ENCODE measurements at regions not wholly inside any gene's neighbourhood (a gene's known extent, or its start where the extent isn't known, plus 50 kb on each side); places are given as distances from the start of the nearest gene placed in this dataset.

GRCh38 chr1:63223426-63223825 is 98.9 kb upstream of the FOXD3 start:
- Histone ChIP-seq H2AK5ac (ENCODE audit: low read depth, low read length) (no peak overlapping the region), H3K4ac (ENCODE audit: low read length) (no peak overlapping the region), H3K27ac (replicated peaks; ENCODE audit: low read length) (no peak overlapping the region), H3K27me3 (ENCODE audit: control insufficient read depth in 3 of 3, insufficient read depth in 3 of 3, low read depth in 1 of 3, low read length in 3 of 3) (no peaks in the 10 kb centered on the region), H4K8ac (ENCODE audit: low read depth, low read length) (no peak overlapping the region), H3K36me3 (replicated peaks in 1 of 2; ENCODE audit: control insufficient read depth in 2 of 2, insufficient read depth in 2 of 2, low read length in 2 of 2) (no peaks in the 10 kb centered on the region), H3K14ac (ENCODE audit: low read length) (no peak overlapping the region), H3K18ac (ENCODE audit: low read length) (no peak overlapping the region), H2AFZ (ENCODE audit: low read length) (no peak overlapping the region), H3K79me1 (ENCODE audit: low read depth, low read length) (no peaks in the 10 kb centered on the region), H3K9ac (ENCODE audit: low read depth, low read length, poor library complexity) (no peak overlapping the region), H3K23ac (ENCODE audit: low read depth, low read length, poor library complexity) (no peak overlapping the region), H3K4me1 (ENCODE audit: control insufficient read depth in 2 of 2, insufficient read depth in 1 of 2, low read depth in 1 of 2, low read length in 2 of 2) (no peaks in the 10 kb centered on the region), H2BK5ac (ENCODE audit: low read length) (no peak overlapping the region), H2BK12ac (ENCODE audit: low read length) (no peak overlapping the region), H3K4me3 (ENCODE audit: low read length in 2 of 2) (no peak overlapping the region), H2BK120ac (ENCODE audit: low read depth, low read length) (no peak overlapping the region), H3K9me3 (replicated peaks in 1 of 2; ENCODE audit: control insufficient read depth in 2 of 2, insufficient read depth in 1 of 2, low read depth in 1 of 2, low read length in 2 of 2) (no peaks in the 10 kb centered on the region), H4K91ac (ENCODE audit: low read depth, low read length, poor library complexity) (no peak overlapping the region), H3K4me2 (ENCODE audit: insufficient read depth, low read length, poor library complexity, severe bottlenecking) (no peak overlapping the region), H2BK15ac (ENCODE audit: low read length) (no peak overlapping the region)
- WGBS, 2 donors (ENCODE audit: extremely low coverage in 2 of 2, insufficient read length in 2 of 2, insufficient replicate concordance in 1 of 2) = no CpG with 5 or more reads among the region's 4 CpGs
- no peak for DNase-seq (ENCODE audit: low spot score)

GRCh38 chr1:63230722-63231121 is 91.6 kb upstream of the FOXD3 start:
- Histone ChIP-seq H3K9me3 (replicated peaks in 1 of 2; ENCODE audit: control insufficient read depth in 2 of 2, insufficient read depth in 1 of 2, low read depth in 1 of 2, low read length in 2 of 2) (no peaks in the 10 kb centered on the region), H3K4me2 (ENCODE audit: insufficient read depth, low read length, poor library complexity, severe bottlenecking) (no peak overlapping the region), H2BK12ac (ENCODE audit: low read length) (no peak overlapping the region), H3K36me3 (replicated peaks in 1 of 2; ENCODE audit: control insufficient read depth in 2 of 2, insufficient read depth in 2 of 2, low read length in 2 of 2) (no peaks in the 10 kb centered on the region), H3K79me1 (ENCODE audit: low read depth, low read length) (no peaks in the 10 kb centered on the region), H3K27ac (replicated peaks; ENCODE audit: low read length) (no peak overlapping the region), H3K9ac (ENCODE audit: low read depth, low read length, poor library complexity) (no peak overlapping the region), H4K91ac (ENCODE audit: low read depth, low read length, poor library complexity) (no peak overlapping the region), H2BK15ac (ENCODE audit: low read length) (no peak overlapping the region), H3K27me3 (ENCODE audit: control insufficient read depth in 3 of 3, insufficient read depth in 3 of 3, low read depth in 1 of 3, low read length in 3 of 3) (no peaks in the 10 kb centered on the region), H3K18ac (ENCODE audit: low read length) (no peak overlapping the region), H3K4ac (ENCODE audit: low read length) (no peak overlapping the region), H3K4me3 (ENCODE audit: low read length in 2 of 2) (no peak overlapping the region), H2BK5ac (ENCODE audit: low read length) (no peak overlapping the region), H3K23ac (ENCODE audit: low read depth, low read length, poor library complexity) (no peak overlapping the region), H4K8ac (ENCODE audit: low read depth, low read length) (no peak overlapping the region), H3K4me1 (ENCODE audit: control insufficient read depth in 2 of 2, insufficient read depth in 1 of 2, low read depth in 1 of 2, low read length in 2 of 2) (no peaks in the 10 kb centered on the region), H3K14ac (ENCODE audit: low read length) (no peak overlapping the region), H2AFZ (ENCODE audit: low read length) (no peak overlapping the region), H2BK120ac (ENCODE audit: low read depth, low read length) (no peak overlapping the region), H2AK5ac (ENCODE audit: low read depth, low read length) (no peak overlapping the region)
- no peak for DNase-seq (ENCODE audit: low spot score)
- WGBS, 2 donors (ENCODE audit: extremely low coverage in 2 of 2, insufficient read length in 2 of 2, insufficient replicate concordance in 1 of 2) = no CpG with 5 or more reads among the region's 3 CpGs

- H2BK120ac ChIP-seq (ENCODE audit: low read depth, low read length) = no peak overlapping the region
- H2BK15ac ChIP-seq (ENCODE audit: low read length) = no peak overlapping the region
- no peaks in the 10 kb centered on the region for H3K36me3 ChIP-seq (replicated peaks in 1 of 2; ENCODE audit: control insufficient read depth in 2 of 2, insufficient read depth in 2 of 2, low read length in 2 of 2)
- H3K79me1 ChIP-seq (ENCODE audit: low read depth, low read length) = no peaks in the 10 kb centered on the region
- no peaks in the 10 kb centered on the region for H3K27me3 ChIP-seq (ENCODE audit: control insufficient read depth in 3 of 3, insufficient read depth in 3 of 3, low read depth in 1 of 3, low read length in 3 of 3)
- H3K4ac ChIP-seq (ENCODE audit: low read length) = no peak overlapping the region
- no peak overlapping the region for H2BK5ac ChIP-seq (ENCODE audit: low read length)
- no peak overlapping the region for H3K9ac ChIP-seq (ENCODE audit: low read depth, low read length, poor library complexity)
- no peak overlapping the region for H3K4me2 ChIP-seq (ENCODE audit: insufficient read depth, low read length, poor library complexity, severe bottlenecking)
- H2BK12ac ChIP-seq (ENCODE audit: low read length) = no peak overlapping the region
- H4K8ac ChIP-seq (ENCODE audit: low read depth, low read length) = no peak overlapping the region
- no peak overlapping the region for H3K27ac ChIP-seq (replicated peaks; ENCODE audit: low read length)
- no CpG with 5 or more reads among the region's 1 CpG for WGBS, 2 donors (ENCODE audit: extremely low coverage in 2 of 2, insufficient read length in 2 of 2, insufficient replicate concordance in 1 of 2)
- no peaks in the 10 kb centered on the region for H3K4me1 ChIP-seq (ENCODE audit: control insufficient read depth in 2 of 2, insufficient read depth in 1 of 2, low read depth in 1 of 2, low read length in 2 of 2)
- no peak overlapping the region for H2AK5ac ChIP-seq (ENCODE audit: low read depth, low read length)
- H3K4me3 ChIP-seq (ENCODE audit: low read length in 2 of 2) = no peak overlapping the region
- no peak overlapping the region for H3K14ac ChIP-seq (ENCODE audit: low read length)
- no peak for DNase-seq (ENCODE audit: low spot score)
- H4K91ac ChIP-seq (ENCODE audit: low read depth, low read length, poor library complexity) = no peak overlapping the region
- no peak overlapping the region for H3K18ac ChIP-seq (ENCODE audit: low read length)
- H3K23ac ChIP-seq (ENCODE audit: low read depth, low read length, poor library complexity) = no peak overlapping the region
- no peak overlapping the region for H2AFZ ChIP-seq (ENCODE audit: low read length)
- no peaks in the 10 kb centered on the region for H3K9me3 ChIP-seq (replicated peaks in 1 of 2; ENCODE audit: control insufficient read depth in 2 of 2, insufficient read depth in 1 of 2, low read depth in 1 of 2, low read length in 2 of 2)
Observed at GRCh38 chr1:63238721-63239120, 83.6 kb upstream of the FOXD3 start.

GRCh38 chr1:63245186-63245585 is 77.2 kb upstream of the FOXD3 start:
- H3K14ac ChIP-seq (ENCODE audit: low read length) = no peak overlapping the region
- H2AFZ ChIP-seq (ENCODE audit: low read length) = no peak overlapping the region
- no peak overlapping the region for H3K4me2 ChIP-seq (ENCODE audit: insufficient read depth, low read length, poor library complexity, severe bottlenecking)
- no peak overlapping the region for H2BK120ac ChIP-seq (ENCODE audit: low read depth, low read length)
- H3K36me3 ChIP-seq (replicated peaks in 1 of 2; ENCODE audit: control insufficient read depth in 2 of 2, insufficient read depth in 2 of 2, low read length in 2 of 2) = no peaks in the 10 kb centered on the region
- no CpG with 5 or more reads among the region's 3 CpGs for WGBS, 2 donors (ENCODE audit: extremely low coverage in 2 of 2, insufficient read length in 2 of 2, insufficient replicate concordance in 1 of 2)
- H4K91ac ChIP-seq (ENCODE audit: low read depth, low read length, poor library complexity) = no peak overlapping the region
- no peak overlapping the region for H2BK5ac ChIP-seq (ENCODE audit: low read length)
- no peaks in the 10 kb centered on the region for H3K79me1 ChIP-seq (ENCODE audit: low read depth, low read length)
- no peak overlapping the region for H2BK12ac ChIP-seq (ENCODE audit: low read length)
- no peak overlapping the region for H2BK15ac ChIP-seq (ENCODE audit: low read length)
- no peaks in the 10 kb centered on the region for H3K27me3 ChIP-seq (ENCODE audit: control insufficient read depth in 3 of 3, insufficient read depth in 3 of 3, low read depth in 1 of 3, low read length in 3 of 3)
- H3K9ac ChIP-seq (ENCODE audit: low read depth, low read length, poor library complexity) = no peak overlapping the region
- no peak overlapping the region for H3K27ac ChIP-seq (replicated peaks; ENCODE audit: low read length)
- no peak overlapping the region for H3K4ac ChIP-seq (ENCODE audit: low read length)
- no peaks in the 10 kb centered on the region for H3K9me3 ChIP-seq (replicated peaks in 1 of 2; ENCODE audit: control insufficient read depth in 2 of 2, insufficient read depth in 1 of 2, low read depth in 1 of 2, low read length in 2 of 2)
- H3K4me1 ChIP-seq (ENCODE audit: control insufficient read depth in 2 of 2, insufficient read depth in 1 of 2, low read depth in 1 of 2, low read length in 2 of 2) = no peaks in the 10 kb centered on the region
- no peak overlapping the region for H3K18ac ChIP-seq (ENCODE audit: low read length)
- no peak for DNase-seq (ENCODE audit: low spot score)
- H4K8ac ChIP-seq (ENCODE audit: low read depth, low read length) = no peak overlapping the region
- H3K23ac ChIP-seq (ENCODE audit: low read depth, low read length, poor library complexity) = no peak overlapping the region
- no peak overlapping the region for H3K4me3 ChIP-seq (ENCODE audit: low read length in 2 of 2)
- H2AK5ac ChIP-seq (ENCODE audit: low read depth, low read length) = no peak overlapping the region

Measured in neuronal stem cell (in vitro differentiated cells).